HG03558 (cell line): ENCODE measurements at regions not wholly inside any gene's neighbourhood (a gene's known extent, or its start where the extent isn't known, plus 50 kb on each side); places are given as distances from the start of the nearest gene placed in this dataset.
"Not testable (repeated sequence)": the region's sequence is repeated elsewhere in the genome, so short reads cannot be mapped to it uniquely, and the experiment has no call there.

Experiments
- ATAC-seq: cut with Tn5 transposase; IDR thresholded peaks from one replicate; pipeline ENCODE4 v1.9.1; 2021; ENCODE audit warnings: moderate number of reproducible peaks; ENCODE audit not compliant: unreplicated experiment; ENCODE audit errors: extremely low read depth

- no peak for ATAC-seq
Observed at GRCh38 chr2:22350621-22351020, 1034.4 kb upstream of the KLHL29 start.

- no peak for ATAC-seq
Observed at GRCh38 chr2:22355816-22356433, 1029.1 kb upstream of the KLHL29 start.

- no peak for ATAC-seq
Observed at GRCh38 chr2:22359071-22359672, 1025.8 kb upstream of the KLHL29 start.

- no peak for ATAC-seq
Observed at GRCh38 chr2:22360735-22361374, 1024.1 kb upstream of the KLHL29 start.

GRCh38 chr2:22361571-22361970 lies 1023.4 kb upstream of the KLHL29 start:
- ATAC-seq, result no peak

GRCh38 chr2:22375096-22375495 lies 1009.9 kb upstream of the KLHL29 start:
- ATAC-seq, result no peak

GRCh38 chr2:22377268-22377667 lies 1007.7 kb upstream of the KLHL29 start:
- ATAC-seq, result no peak

- ATAC-seq, result no peak
Observed at GRCh38 chr2:22382479-22383169, 1002.4 kb upstream of the KLHL29 start.

- ATAC-seq, result no peak
Observed at GRCh38 chr2:22397847-22398246, 987.1 kb upstream of the KLHL29 start.

- no peak for ATAC-seq
Observed at GRCh38 chr2:22403748-22404147, 981.2 kb upstream of the KLHL29 start.

GRCh38 chr2:22406625-22407024 lies 978.4 kb upstream of the KLHL29 start:
- no peak for ATAC-seq

GRCh38 chr2:22420076-22420475 lies 964.9 kb upstream of the KLHL29 start:
- ATAC-seq, result no peak

- ATAC-seq, result no peak
Observed at GRCh38 chr2:22442051-22442450, 942.9 kb upstream of the KLHL29 start.

- ATAC-seq, result no peak
Observed at GRCh38 chr2:22444281-22444680, 940.7 kb upstream of the KLHL29 start.

- no peak for ATAC-seq
Observed at GRCh38 chr2:22449696-22450095, 935.3 kb upstream of the KLHL29 start.

- ATAC-seq, result no peak
Observed at GRCh38 chr2:22450831-22451230, 934.1 kb upstream of the KLHL29 start.

GRCh38 chr2:22454826-22455485 lies 930.0 kb upstream of the KLHL29 start:
- ATAC-seq, result no peak

- ATAC-seq, result no peak
Observed at GRCh38 chr2:22458440-22458839, 926.5 kb upstream of the KLHL29 start.

- ATAC-seq, result not testable (repeated sequence)
Observed at GRCh38 chr2:22475103-22475502, 909.9 kb upstream of the KLHL29 start.

GRCh38 chr2:22478329-22478728 lies 906.6 kb upstream of the KLHL29 start:
- ATAC-seq, result no peak
